ENCODE measurements at regions not wholly inside any gene's neighbourhood (a gene's known extent, or its start where the extent isn't known, plus 50 kb on each side); places are given as distances from the start of the nearest gene placed in this dataset.

DNA sequence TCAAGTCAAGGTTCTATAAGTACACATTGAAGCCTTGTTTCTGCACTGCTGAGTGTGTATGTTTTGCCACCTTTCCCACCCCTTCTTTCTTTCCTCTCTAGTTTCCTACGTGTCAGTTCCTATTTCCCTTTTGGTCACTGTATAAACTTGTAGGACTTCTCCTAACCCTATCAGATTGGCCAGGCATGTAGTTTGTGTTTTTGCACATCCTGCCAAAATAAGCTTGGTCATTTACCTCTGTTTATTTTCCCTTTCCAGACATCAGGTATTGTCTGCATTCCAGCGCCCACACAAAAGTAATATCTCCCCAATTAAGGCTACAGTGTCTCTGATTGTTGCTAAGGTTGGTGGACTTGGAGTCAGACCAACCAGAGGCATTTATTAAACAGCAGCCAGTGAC is 252.9 kb upstream of the MPDZ start:
- no peaks in the 10 kb centered on the region for H3K4me1 Mint-ChIP-seq
- no peak overlapping the region for H3K4me3 Mint-ChIP-seq
- peaks cover 0 to 24% (median 5%) of the 10 kb centered on the region in 7 donors for H3K9me3 Mint-ChIP-seq
- Histone ChIP-seq H3K4me1 (ENCODE audit: control insufficient read depth, insufficient read depth, low read length, poor library complexity, severe bottlenecking) (no peaks in the 10 kb centered on the region), H3K9me3 (ENCODE audit: control insufficient read depth in 2 of 2, low read length in 2 of 2) (peaks cover 0 to 8% of the 10 kb centered on the region in 2 experiments), H3K27ac (ENCODE audit: insufficient read depth, low read length, poor library complexity, severe bottlenecking) (no peak overlapping the region), H3K36me3 (ENCODE audit: control insufficient read depth, insufficient read depth, low read length) (no peaks in the 10 kb centered on the region), H3K27me3 (ENCODE audit: control insufficient read depth, insufficient read depth, low read length) (no peaks in the 10 kb centered on the region), H3K4me3 (ENCODE audit: low read depth, low read length) (no peak overlapping the region)
- ATAC-seq (ENCODE audit: low read depth in 2 of 2): no peak
- no peak for DNase-seq
- H3K27me3 Mint-ChIP-seq: no peaks in the 10 kb centered on the region
- H3K27ac Mint-ChIP-seq: no peak overlapping the region
- H3K36me3 Mint-ChIP-seq: no peaks in the 10 kb centered on the region

DNA sequence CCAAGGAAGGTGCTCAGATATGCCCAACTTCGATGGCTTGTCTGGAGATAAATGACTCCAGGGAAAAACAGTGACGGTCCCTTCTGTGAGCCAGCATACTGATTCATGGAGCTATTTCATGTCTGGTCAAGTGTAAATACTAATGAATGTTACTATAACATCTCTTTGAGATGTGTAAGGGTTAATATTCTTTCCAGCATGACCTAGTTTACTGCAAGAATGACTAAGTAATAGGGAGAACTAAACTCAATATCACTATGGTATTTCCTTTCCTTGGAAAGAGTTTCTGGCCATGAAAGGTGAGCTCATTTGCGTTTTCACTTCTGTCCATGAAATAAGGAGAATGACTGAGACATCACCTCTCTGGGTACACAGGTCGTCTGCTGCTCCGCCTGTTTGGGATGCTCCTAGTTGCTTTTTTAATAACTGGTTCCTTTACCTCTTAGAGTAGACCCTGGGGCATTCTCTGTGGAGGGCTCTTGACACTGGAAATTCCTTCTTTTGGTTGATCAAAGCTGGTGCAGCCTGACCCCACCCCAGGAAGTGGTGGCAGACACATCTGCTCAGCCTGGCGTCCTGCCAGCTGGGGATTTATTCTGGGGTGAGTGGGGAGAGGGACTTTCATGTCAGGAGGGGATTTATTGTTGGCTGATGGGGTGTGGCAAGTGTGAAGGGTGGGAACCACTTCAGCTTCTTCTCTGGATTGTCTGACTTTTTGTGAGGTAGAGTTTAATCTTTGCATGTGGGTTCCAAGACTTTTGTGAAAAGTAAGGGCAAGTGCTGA is 250.0 kb upstream of the MPDZ start:
- H3K4me1 ChIP-seq (ENCODE audit: control insufficient read depth, insufficient read depth, low read length, poor library complexity, severe bottlenecking): no peaks in the 10 kb centered on the region
- H3K9me3 Mint-ChIP-seq: peaks cover 0 to 13% (median 5%) of the 10 kb centered on the region in 7 donors
- no peaks in the 10 kb centered on the region for H3K27me3 Mint-ChIP-seq
- DNase-seq (no peak), ATAC-seq (ENCODE audit: low read depth in 2 of 2) (no peak)
- H3K27me3 ChIP-seq (ENCODE audit: control insufficient read depth, insufficient read depth, low read length): no peaks in the 10 kb centered on the region
- no peak overlapping the region for H3K4me3 Mint-ChIP-seq
- no peaks in the 10 kb centered on the region for H3K36me3 ChIP-seq (ENCODE audit: control insufficient read depth, insufficient read depth, low read length)
- no peaks in the 10 kb centered on the region for H3K36me3 Mint-ChIP-seq
- H3K27ac Mint-ChIP-seq: no peak overlapping the region
- H3K4me1 Mint-ChIP-seq: no peaks in the 10 kb centered on the region
- H3K27ac ChIP-seq (ENCODE audit: insufficient read depth, low read length, poor library complexity, severe bottlenecking): no peak overlapping the region
- H3K4me3 ChIP-seq (ENCODE audit: low read depth, low read length): no peak overlapping the region
- no peaks in the 10 kb centered on the region for H3K9me3 ChIP-seq (ENCODE audit: control insufficient read depth in 2 of 2, low read length in 2 of 2)

DNA sequence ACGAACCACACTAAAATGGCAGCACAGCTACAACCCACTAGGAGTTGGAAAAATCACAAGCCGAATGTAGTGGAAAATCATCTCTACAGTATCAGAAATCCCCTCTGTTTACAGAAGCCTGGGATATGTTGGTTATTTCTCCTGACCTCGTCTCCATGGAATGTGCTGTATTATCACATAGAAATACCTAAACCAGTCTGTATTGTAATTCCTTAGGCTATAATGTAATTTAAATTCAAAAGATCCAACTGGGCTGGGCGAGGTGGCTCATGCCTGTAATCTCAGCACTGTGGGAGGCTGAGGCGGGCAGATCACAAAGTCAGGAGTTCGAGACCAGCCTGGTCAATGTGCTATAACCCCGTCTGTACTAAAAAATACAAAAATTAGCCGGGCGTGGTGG is 244.8 kb upstream of the MPDZ start:
- Histone ChIP-seq H3K4me3 (ENCODE audit: low read depth, low read length) (no peak overlapping the region), H3K27ac (ENCODE audit: insufficient read depth, low read length, poor library complexity, severe bottlenecking) (no peak overlapping the region), H3K9me3 (ENCODE audit: control insufficient read depth in 2 of 2, low read length in 2 of 2) (no peaks in the 10 kb centered on the region), H3K36me3 (ENCODE audit: control insufficient read depth, insufficient read depth, low read length) (no peaks in the 10 kb centered on the region), H3K4me1 (ENCODE audit: control insufficient read depth, insufficient read depth, low read length, poor library complexity, severe bottlenecking) (no peaks in the 10 kb centered on the region), H3K27me3 (ENCODE audit: control insufficient read depth, insufficient read depth, low read length) (no peaks in the 10 kb centered on the region)
- Mint-ChIP-seq H3K27me3 (no peaks in the 10 kb centered on the region), H3K36me3 (no peaks in the 10 kb centered on the region), H3K4me3 (no peak overlapping the region), H3K4me1 (no peaks in the 10 kb centered on the region), H3K27ac (no peak overlapping the region), H3K9me3 (peaks cover 0 to 11% (median 2%) of the 10 kb centered on the region in 7 donors)
- DNase-seq: no peak
- no peak for ATAC-seq (ENCODE audit: low read depth in 2 of 2)

DNA sequence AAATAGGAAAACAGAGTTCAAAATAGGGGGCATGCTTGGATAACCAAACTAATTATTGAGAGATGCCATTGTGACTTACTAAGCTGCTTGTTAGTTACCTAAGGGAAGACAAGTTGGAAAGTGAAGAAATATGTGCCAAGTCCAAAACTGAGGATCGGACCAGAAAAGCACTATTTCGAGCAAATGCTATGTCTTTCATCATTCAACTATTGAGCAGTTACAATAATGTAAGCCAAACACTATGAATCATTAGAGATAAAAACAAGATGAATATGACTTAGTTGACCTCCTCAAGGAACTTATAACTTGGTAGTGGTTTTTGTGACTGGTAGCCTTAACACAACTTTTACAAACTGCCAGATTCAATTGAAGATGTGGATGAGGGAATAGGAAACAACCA is 240.6 kb upstream of the MPDZ start:
- H3K27me3 Mint-ChIP-seq: no peaks in the 10 kb centered on the region
- no peak for ATAC-seq (ENCODE audit: low read depth in 2 of 2)
- H3K9me3 Mint-ChIP-seq: peaks cover 0 to 12% (median 6%) of the 10 kb centered on the region in 7 donors
- H3K27ac Mint-ChIP-seq: no peak overlapping the region
- H3K4me3 Mint-ChIP-seq: no peak overlapping the region
- H3K4me3 ChIP-seq (ENCODE audit: low read depth, low read length): no peak overlapping the region
- H3K36me3 ChIP-seq (ENCODE audit: control insufficient read depth, insufficient read depth, low read length): no peaks in the 10 kb centered on the region
- H3K9me3 ChIP-seq (ENCODE audit: control insufficient read depth in 2 of 2, low read length in 2 of 2): no peaks in the 10 kb centered on the region
- H3K4me1 Mint-ChIP-seq: no peaks in the 10 kb centered on the region
- no peak for DNase-seq
- H3K27me3 ChIP-seq (ENCODE audit: control insufficient read depth, insufficient read depth, low read length): no peaks in the 10 kb centered on the region
- no peaks in the 10 kb centered on the region for H3K36me3 Mint-ChIP-seq
- H3K4me1 ChIP-seq (ENCODE audit: control insufficient read depth, insufficient read depth, low read length, poor library complexity, severe bottlenecking): no peaks in the 10 kb centered on the region
- H3K27ac ChIP-seq (ENCODE audit: insufficient read depth, low read length, poor library complexity, severe bottlenecking): no peak overlapping the region

DNA sequence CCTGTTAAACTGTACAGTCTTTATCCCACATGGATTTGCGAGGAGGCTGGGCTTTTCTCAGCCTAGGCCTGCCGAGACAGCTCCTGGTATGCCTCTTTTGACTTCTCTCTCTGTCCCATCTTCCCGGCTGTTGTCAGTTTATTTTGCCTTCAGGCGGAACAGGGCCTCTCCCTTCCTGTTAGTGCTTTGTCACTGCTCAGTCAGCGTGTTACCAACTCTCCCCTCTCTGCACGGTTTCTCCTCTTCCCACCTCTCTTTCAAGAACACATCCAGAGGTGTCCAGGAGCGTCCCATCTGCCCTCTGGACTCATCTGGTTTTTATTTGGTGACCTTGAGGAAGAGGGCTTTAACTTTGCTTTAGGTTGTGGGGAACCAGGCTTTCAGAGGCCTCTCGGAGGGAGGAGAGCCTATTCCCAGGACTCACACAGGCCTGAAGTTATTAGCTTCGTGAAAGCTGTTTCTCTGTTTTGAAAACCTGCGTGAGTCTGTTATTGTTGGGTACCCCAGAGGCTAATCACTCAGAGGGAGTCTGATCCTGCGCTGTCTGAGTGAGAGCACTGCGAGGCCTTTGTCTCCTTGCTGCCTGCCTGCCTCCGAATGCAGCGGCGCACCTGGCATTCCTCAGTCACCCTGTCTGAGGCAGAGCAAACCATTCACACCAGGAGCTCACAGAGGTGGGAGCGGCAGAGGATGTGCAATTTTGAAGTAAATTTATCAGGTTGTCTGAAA is 234.4 kb upstream of the MPDZ start:
- peaks cover 0 to 5% of the 10 kb centered on the region in 2 experiments for H3K9me3 ChIP-seq (ENCODE audit: control insufficient read depth in 2 of 2, low read length in 2 of 2)
- Mint-ChIP-seq H3K36me3 (no peaks in the 10 kb centered on the region), H3K4me1 (no peaks in the 10 kb centered on the region), H3K9me3 (peaks cover 0 to 13% (median 6%) of the 10 kb centered on the region in 7 donors), H3K27me3 (no peaks in the 10 kb centered on the region), H3K27ac (no peak overlapping the region), H3K4me3 (no peak overlapping the region)
- H3K27ac ChIP-seq (ENCODE audit: insufficient read depth, low read length, poor library complexity, severe bottlenecking): no peak overlapping the region
- DNase-seq: no peak
- H3K36me3 ChIP-seq (ENCODE audit: control insufficient read depth, insufficient read depth, low read length): no peaks in the 10 kb centered on the region
- H3K4me1 ChIP-seq (ENCODE audit: control insufficient read depth, insufficient read depth, low read length, poor library complexity, severe bottlenecking): no peaks in the 10 kb centered on the region
- H3K4me3 ChIP-seq (ENCODE audit: low read depth, low read length): no peak overlapping the region
- no peaks in the 10 kb centered on the region for H3K27me3 ChIP-seq (ENCODE audit: control insufficient read depth, insufficient read depth, low read length)
- no peak for ATAC-seq (ENCODE audit: low read depth in 2 of 2)

DNA sequence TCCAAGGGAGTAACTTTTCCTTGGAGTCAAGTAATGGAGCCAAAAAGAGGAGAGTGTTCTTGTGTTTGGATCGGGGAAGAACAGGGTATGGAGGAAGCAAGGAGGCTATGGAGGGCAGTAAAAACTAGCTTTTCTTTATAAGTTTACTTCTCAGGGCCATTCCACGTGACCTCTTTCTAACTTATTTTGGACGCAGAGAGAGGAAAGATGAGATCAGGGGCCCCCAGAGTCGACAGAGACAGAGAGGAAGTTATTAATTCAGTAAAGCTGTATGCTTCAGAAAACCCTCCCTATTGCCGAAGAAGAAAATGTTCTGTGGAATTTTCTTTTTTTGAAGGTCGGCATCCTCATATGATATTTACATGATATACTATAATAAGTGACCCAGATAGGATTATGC is 233.8 kb upstream of the MPDZ start:
- Mint-ChIP-seq H3K36me3 (no peaks in the 10 kb centered on the region), H3K9me3 (peaks cover 0 to 13% (median 6%) of the 10 kb centered on the region in 7 donors), H3K27me3 (no peaks in the 10 kb centered on the region), H3K4me1 (no peaks in the 10 kb centered on the region), H3K27ac (no peak overlapping the region), H3K4me3 (no peak overlapping the region)
- DNase-seq (no peak), ATAC-seq (ENCODE audit: low read depth in 2 of 2) (no peak)
- Histone ChIP-seq H3K27ac (ENCODE audit: insufficient read depth, low read length, poor library complexity, severe bottlenecking) (no peak overlapping the region), H3K36me3 (ENCODE audit: control insufficient read depth, insufficient read depth, low read length) (no peaks in the 10 kb centered on the region), H3K4me1 (ENCODE audit: control insufficient read depth, insufficient read depth, low read length, poor library complexity, severe bottlenecking) (no peaks in the 10 kb centered on the region), H3K4me3 (ENCODE audit: low read depth, low read length) (no peak overlapping the region), H3K9me3 (ENCODE audit: control insufficient read depth in 2 of 2, low read length in 2 of 2) (peaks cover 0 to 5% of the 10 kb centered on the region in 2 experiments), H3K27me3 (ENCODE audit: control insufficient read depth, insufficient read depth, low read length) (no peaks in the 10 kb centered on the region)

DNA sequence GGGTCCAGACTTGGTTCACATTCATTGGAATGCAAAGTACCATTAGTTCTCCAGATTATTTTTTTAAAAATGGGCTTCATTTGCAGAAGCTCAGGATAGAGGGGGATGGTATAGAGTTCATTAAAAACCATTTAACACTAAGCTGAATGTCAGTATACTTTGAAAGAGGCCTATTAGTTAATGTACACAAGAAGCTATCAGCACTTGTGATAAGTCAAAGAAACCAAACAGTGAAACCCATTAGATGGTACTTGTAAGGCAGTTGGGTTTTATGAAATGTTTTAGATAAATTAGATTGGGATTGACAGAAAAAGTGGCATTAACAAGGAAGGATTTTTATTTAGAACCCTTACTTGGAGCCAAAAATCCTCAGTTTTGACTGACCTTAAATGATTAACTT is 229.2 kb upstream of the MPDZ start:
- Mint-ChIP-seq H3K4me3 (no peak overlapping the region), H3K4me1 (no peaks in the 10 kb centered on the region), H3K27ac (no peak overlapping the region), H3K27me3 (no peaks in the 10 kb centered on the region), H3K9me3 (peaks cover 0 to 22% (median 6%) of the 10 kb centered on the region in 7 donors), H3K36me3 (no peaks in the 10 kb centered on the region)
- Histone ChIP-seq H3K4me3 (ENCODE audit: low read depth, low read length) (no peak overlapping the region), H3K4me1 (ENCODE audit: control insufficient read depth, insufficient read depth, low read length, poor library complexity, severe bottlenecking) (no peaks in the 10 kb centered on the region), H3K36me3 (ENCODE audit: control insufficient read depth, insufficient read depth, low read length) (no peaks in the 10 kb centered on the region), H3K9me3 (ENCODE audit: control insufficient read depth in 2 of 2, low read length in 2 of 2) (peaks cover 0 to 5% of the 10 kb centered on the region in 2 experiments), H3K27me3 (ENCODE audit: control insufficient read depth, insufficient read depth, low read length) (no peaks in the 10 kb centered on the region), H3K27ac (ENCODE audit: insufficient read depth, low read length, poor library complexity, severe bottlenecking) (no peak overlapping the region)
- ATAC-seq (ENCODE audit: low read depth in 2 of 2) (no peak), DNase-seq (no peak)

Measured in CD4-positive, CD25-positive, alpha-beta regulatory T cell (primary cell).